AG04450 (cell line): ENCODE measurements at regions not wholly inside any gene's neighbourhood (a gene's known extent, or its start where the extent isn't known, plus 50 kb on each side); places are given as distances from the start of the nearest gene placed in this dataset. TPM values are rescaled to one million over a fixed set of nuclear protein-coding genes. Genes with fewer than 3 reads are reported as not detected.

Experiments used
- small RNA-seq: library from RNA; depleted of rRNA; stranded (forward); fragments of <200 nt; gene quantifications from one replicate; pipeline ENCODE3, GENCODE V24; 2012; ENCODE audit warnings: low read depth; ENCODE audit not compliant: insufficient read length

Small RNAs in the stretch of these regions (small RNA-seq; reads per million reads assigned to genes)
- not detected for gene AL022161.1
- not detected for gene RN7SL379P
- gene RNA5SP510 = not detected
- not detected for gene RPS29P28
